Kidney (tissue), 13 donors: ENCODE measurements at regions not wholly inside any gene's neighbourhood (a gene's known extent, or its start where the extent isn't known, plus 50 kb on each side); places are given as distances from the start of the nearest gene placed in this dataset.

ENCODE experiments used
- DNase-seq, 5 donors: peaks; one replicate each; pipeline ENCODE4 v3.0.0-alpha.2; 2013 to 2020
- FAIRE-seq: peaks from 2 replicates; lab custom pipeline; 2012; peaks lifted over from hg19 to GRCh38; lab: Jason Lieb, UNC
- H3K27ac ChIP-seq, 2 donors: one replicate each; pipeline ENCODE4 v1.7.0; 2013; ENCODE audit warnings: low read depth in 2 of 2, low read length in 2 of 2, inconsistent platforms in 1 of 2
- H3K27me3 ChIP-seq: one replicate; pipeline ENCODE4 v1.7.1; 2013; ENCODE audit warnings: low read length, inconsistent platforms; ENCODE audit not compliant: control insufficient read depth, insufficient read depth
- H3K36me3 ChIP-seq, 3 donors: one replicate each; pipeline versions ENCODE4 v1.7.0 to v1.7.1; 2013; ENCODE audit warnings: low read length in 3 of 3, control low read depth in 1 of 3, inconsistent platforms in 1 of 3; ENCODE audit not compliant: insufficient read depth in 3 of 3, control insufficient read depth in 2 of 3
- H3K4me1 ChIP-seq, 3 donors: one replicate each; pipeline versions ENCODE4 v1.7.0 to v1.7.1; 2013; ENCODE audit warnings: low read length in 3 of 3, inconsistent platforms in 1 of 3, low read depth in 1 of 3; ENCODE audit not compliant: control insufficient read depth in 2 of 3, insufficient read depth in 2 of 3
- H3K4me3 ChIP-seq, 3 donors: one replicate each; pipeline versions ENCODE4 v1.7.0 to v1.8.1; 2013; ENCODE audit warnings: low read length in 3 of 3, control low read depth in 1 of 3, inconsistent platforms in 1 of 3
- H3K9ac ChIP-seq, 3 donors: one replicate each; pipeline versions ENCODE4 v1.7.0 to v1.7.1; 2013; ENCODE audit warnings: low read length in 3 of 3, control low read depth in 1 of 3, inconsistent platforms in 1 of 3
- H3K9me3 ChIP-seq, 3 donors: one replicate each; pipeline versions ENCODE4 v1.7.0 to v1.7.1; 2013; ENCODE audit warnings: low read length in 3 of 3, control low read depth in 1 of 3, inconsistent platforms in 1 of 3; ENCODE audit not compliant: control insufficient read depth in 2 of 3, insufficient read depth in 1 of 3
- intact Hi-C: fragments of 100-400 bp; cut with DNase I; formaldehyde crosslinking; loops from one replicate; pipeline ENCODE4 v1.11.1; 2022
- TF ChIP-seq, protein P1 (sequence below): IDR thresholded peaks from 3 replicates; pipeline ENCODE4 v1.5.1; 2012; ENCODE audit warnings: mild to moderate bottlenecking, moderate library complexity, borderline replicate concordance; ENCODE audit not compliant: insufficient read depth; ENCODE audit errors: extremely low read depth
- donor health status: control.
- donor health status: control.
- donor health status: control.
- donor health status: control.
- donor health status: control.
- donor health status: DM: yes; HTN: yes; CAD: no.
- donor health status: Normal renal cell carcinoma (clear cell type).

DNA sequence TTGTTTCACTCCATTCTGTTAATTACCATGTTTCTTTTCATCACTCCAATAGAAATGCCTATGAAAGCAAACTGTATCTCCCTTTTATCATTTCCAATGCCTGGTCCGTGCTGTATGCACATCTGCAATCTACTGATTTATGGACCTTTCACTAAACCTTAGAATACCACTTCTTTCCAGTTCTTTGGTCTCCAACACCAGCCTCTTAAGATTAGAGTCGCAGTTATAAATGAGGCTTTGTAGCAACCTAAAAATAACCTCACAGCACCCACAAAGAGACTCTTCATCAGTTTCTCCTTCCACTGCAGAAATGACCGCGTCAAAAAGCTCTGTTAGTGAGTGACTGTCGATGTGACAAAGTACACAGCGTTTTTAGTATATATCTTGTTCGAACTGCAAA, 282.6 kb downstream of the ADGRA3 start:
- Histone ChIP-seq H3K27ac (no peak overlapping the region), H3K27me3 (no peaks in the 10 kb centered on the region), H3K9ac (no peak overlapping the region), H3K4me3 (no peak overlapping the region), H3K36me3 (no peaks in the 10 kb centered on the region), H3K4me1 (no peaks in the 10 kb centered on the region), H3K9me3 (no peaks in the 10 kb centered on the region)
- DNase-seq (no peak), FAIRE-seq (no peak)
- TF ChIP-seq, protein P1, sequence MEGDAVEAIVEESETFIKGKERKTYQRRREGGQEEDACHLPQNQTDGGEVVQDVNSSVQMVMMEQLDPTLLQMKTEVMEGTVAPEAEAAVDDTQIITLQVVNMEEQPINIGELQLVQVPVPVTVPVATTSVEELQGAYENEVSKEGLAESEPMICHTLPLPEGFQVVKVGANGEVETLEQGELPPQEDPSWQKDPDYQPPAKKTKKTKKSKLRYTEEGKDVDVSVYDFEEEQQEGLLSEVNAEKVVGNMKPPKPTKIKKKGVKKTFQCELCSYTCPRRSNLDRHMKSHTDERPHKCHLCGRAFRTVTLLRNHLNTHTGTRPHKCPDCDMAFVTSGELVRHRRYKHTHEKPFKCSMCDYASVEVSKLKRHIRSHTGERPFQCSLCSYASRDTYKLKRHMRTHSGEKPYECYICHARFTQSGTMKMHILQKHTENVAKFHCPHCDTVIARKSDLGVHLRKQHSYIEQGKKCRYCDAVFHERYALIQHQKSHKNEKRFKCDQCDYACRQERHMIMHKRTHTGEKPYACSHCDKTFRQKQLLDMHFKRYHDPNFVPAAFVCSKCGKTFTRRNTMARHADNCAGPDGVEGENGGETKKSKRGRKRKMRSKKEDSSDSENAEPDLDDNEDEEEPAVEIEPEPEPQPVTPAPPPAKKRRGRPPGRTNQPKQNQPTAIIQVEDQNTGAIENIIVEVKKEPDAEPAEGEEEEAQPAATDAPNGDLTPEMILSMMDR = no peak
- intact Hi-C loops = no loop called here

DNA sequence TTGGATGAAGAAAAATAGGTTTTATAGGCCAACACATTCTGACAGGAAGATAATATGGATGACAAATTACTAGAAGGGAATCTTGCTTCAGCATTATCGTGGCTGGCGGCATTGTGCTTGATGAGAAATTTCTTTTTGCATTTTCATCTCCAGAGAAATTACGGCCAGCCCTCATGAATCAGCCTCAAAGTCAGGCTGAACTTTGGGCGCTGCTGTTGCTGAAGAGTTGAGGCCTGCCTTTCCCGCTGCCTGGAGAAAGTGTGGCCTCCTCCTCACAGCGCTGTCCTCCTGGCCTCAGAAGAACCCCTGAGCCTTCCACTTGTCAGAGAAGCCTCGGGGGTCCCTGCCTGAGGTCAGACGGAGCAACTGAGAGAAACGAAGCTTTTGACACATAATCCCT, 272.4 kb upstream of the KCNIP4 start:
- intact Hi-C loops = no loop called here
- FAIRE-seq = no peak
- no peak for DNase-seq
- Histone ChIP-seq H3K4me3 (no peak overlapping the region), H3K4me1 (no peaks in the 10 kb centered on the region), H3K27ac (no peak overlapping the region), H3K36me3 (no peaks in the 10 kb centered on the region), H3K9ac (no peak overlapping the region), H3K27me3 (no peaks in the 10 kb centered on the region), H3K9me3 (no peaks in the 10 kb centered on the region)
- TF ChIP-seq, protein P1 = no peak

DNA sequence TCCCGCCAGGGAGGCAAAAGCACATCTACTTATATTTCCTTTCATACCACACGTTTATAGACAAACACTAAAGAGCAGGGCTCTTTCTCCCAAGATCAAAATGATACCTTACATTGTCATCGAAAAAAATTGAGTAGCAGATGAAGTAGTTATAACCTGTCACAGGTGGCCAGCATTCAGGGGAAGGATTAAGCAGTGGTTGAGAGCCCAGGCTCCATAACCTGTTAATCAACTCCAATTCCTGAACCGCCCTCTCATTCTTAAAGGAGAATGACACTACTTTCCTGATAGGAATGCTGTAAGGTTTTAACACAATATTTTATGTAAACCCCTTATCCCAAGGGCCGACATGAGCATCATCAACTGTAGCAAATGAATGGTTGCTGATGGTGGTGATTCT, 268.9 kb upstream of the KCNIP4 start:
- no peak for FAIRE-seq
- TF ChIP-seq, protein P1 = no peak
- no peak for DNase-seq
- intact Hi-C loops = no loop called here
- Histone ChIP-seq H3K27me3 (no peaks in the 10 kb centered on the region), H3K9me3 (no peaks in the 10 kb centered on the region), H3K4me3 (no peak overlapping the region), H3K9ac (no peak overlapping the region), H3K27ac (no peak overlapping the region), H3K36me3 (no peaks in the 10 kb centered on the region), H3K4me1 (no peaks in the 10 kb centered on the region)

GRCh38 chr4:22216278-22216677, 267.7 kb upstream of the KCNIP4 start:
- TF ChIP-seq, protein P1 = no peak
- no peaks in the 10 kb centered on the region for H3K27me3 ChIP-seq
- no peak overlapping the region for H3K9ac ChIP-seq
- H3K36me3 ChIP-seq = no peaks in the 10 kb centered on the region
- no peaks in the 10 kb centered on the region for H3K4me1 ChIP-seq
- DNase-seq (no peak), FAIRE-seq (no peak)
- H3K4me3 ChIP-seq = no peak overlapping the region
- no peak overlapping the region for H3K27ac ChIP-seq
- intact Hi-C loops = no loop called here
- no peaks in the 10 kb centered on the region for H3K9me3 ChIP-seq
